CD4-positive, alpha-beta T cell (primary cell): ENCODE measurements at regions not wholly inside any gene's neighbourhood (a gene's known extent, or its start where the extent isn't known, plus 50 kb on each side); places are given as distances from the start of the nearest gene placed in this dataset.

Source experiments
- ATAC-seq: fragments of 200-7000 bp; cut with Tn5 transposase; one replicate; pipeline ENCODE4 v1.10.0; 2022; ENCODE audit warnings: mild to moderate bottlenecking; ENCODE audit not compliant: poor library complexity
- CTCF ChIA-PET: fragments of 350-600 bp; sonication (Branson Sonifier 250); formaldehyde crosslinking; loops from one replicate; lab custom pipeline; 2021; ENCODE audit warnings: antibody characterized with exemption, inconsistent platforms; lab: Charles Lee
- POLR2A ChIA-PET: fragments of 350-600 bp; sonication (Branson Sonifier 250); formaldehyde crosslinking; loops from one replicate; lab custom pipeline; 2021; ENCODE audit warnings: antibody characterized with exemption, inconsistent platforms; lab: Charles Lee
- DNase-seq, 14 experiments: peaks; one replicate each; pipeline ENCODE4 v3.0.0-alpha.2; 2013 to 2020; ENCODE audit warnings: mixed read lengths in 2 of 14
- H3K27ac ChIP-seq, 2 donors: one replicate each; pipeline versions ENCODE4 v1.5.1 to v1.7.0; 2013; ENCODE audit warnings: low read length in 2 of 2, low read depth in 1 of 2, mild to moderate bottlenecking in 1 of 2
- H3K27me3 ChIP-seq, 2 experiments: 1 replicate in 1 of 2; 2 replicates in 1 of 2; pipeline versions ENCODE4 v1.6.1 to v1.7.0; 2013; ENCODE audit warnings: low read length in 2 of 2, control low read depth in 1 of 2, mild to moderate bottlenecking in 1 of 2, moderate library complexity in 1 of 2; ENCODE audit not compliant: insufficient read depth in 2 of 2, control insufficient read depth in 1 of 2
- H3K36me3 ChIP-seq: one replicate; pipeline ENCODE4 v1.6.1; 2013; ENCODE audit warnings: low read length, control low read depth; ENCODE audit not compliant: insufficient read depth
- H3K4me1 ChIP-seq: one replicate; pipeline ENCODE4 v1.6.1; 2013; ENCODE audit warnings: low read length, control low read depth; ENCODE audit not compliant: insufficient read depth
- H3K4me3 ChIP-seq: one replicate; pipeline ENCODE4 v1.5.1; 2013; ENCODE audit warnings: mild to moderate bottlenecking, low read length, moderate library complexity
- H3K9me3 ChIP-seq, 2 experiments: 1 replicate in 1 of 2; 2 replicates in 1 of 2; pipeline versions ENCODE4 v1.6.1 to v1.7.0; 2013; ENCODE audit warnings: low read length in 2 of 2, mild to moderate bottlenecking in 2 of 2, control low read depth in 1 of 2, moderate library complexity in 1 of 2; ENCODE audit not compliant: control insufficient read depth in 1 of 2, insufficient read depth in 1 of 2
- H3K27ac Mint-ChIP-seq: one replicate; pipeline ENCODE4 v1.8.0; 2020; ENCODE audit warnings: mixed read lengths
- H3K27me3 Mint-ChIP-seq: one replicate; pipeline ENCODE4 v1.8.0; 2021; ENCODE audit warnings: mixed read lengths
- H3K36me3 Mint-ChIP-seq: one replicate; pipeline ENCODE4 v1.8.0; 2021; ENCODE audit warnings: low read depth, mixed read lengths
- H3K4me1 Mint-ChIP-seq: one replicate; pipeline ENCODE4 v1.8.0; 2021; ENCODE audit warnings: low read depth, mixed read lengths
- H3K4me3 Mint-ChIP-seq: one replicate; pipeline ENCODE4 v1.8.0; 2020; ENCODE audit warnings: mild to moderate bottlenecking, mixed read lengths
- H3K9me3 Mint-ChIP-seq: one replicate; pipeline ENCODE4 v1.8.0; 2020; ENCODE audit warnings: mixed read lengths
- CTCF ChIP-seq: fragments of 200-600 bp; IDR thresholded peaks from one replicate; pipeline ENCODE4 v1.8.0; 2022; ENCODE audit warnings: antibody characterized with exemption, mild to moderate bottlenecking
- intact Hi-C, 2 experiments: fragments of 100-400 bp; cut with DNase I in 1 of 2; cut with micrococcal nuclease in 1 of 2; formaldehyde crosslinking; loops; one replicate each; pipeline versions ENCODE4 v1.15.1 to v1.9.0; 2023 to 2025; cut with DNase I, micrococcal nuclease

GRCh38 chr14:97705107-97705506 is 907.9 kb downstream of the VRK1 start:
- H3K9me3 ChIP-seq: no peaks in the 10 kb centered on the region
- TF ChIP-seq CTCF: no peak
- Mint-ChIP-seq H3K27me3 (no peaks in the 10 kb centered on the region), H3K4me1 (peaks cover 94% of the 10 kb centered on the region), H3K27ac (peak overlapping the region; percentile 71), H3K4me3 (peak overlapping the region; percentile 62), H3K36me3 (no peaks in the 10 kb centered on the region), H3K9me3 (peaks cover 2% of the 10 kb centered on the region)
- no peak overlapping the region for H3K27ac ChIP-seq
- no peak overlapping the region for H3K4me3 ChIP-seq
- H3K27me3 ChIP-seq: no peaks in the 10 kb centered on the region
- H3K4me1 ChIP-seq: peaks cover 71% of the 10 kb centered on the region
- intact Hi-C loops: loop anchor here (5.0 to 10.0 kb wide), 2 partner anchors 78 to 270 kb away; no protein-coding TSS in a partner anchor
- POLR2A ChIA-PET: interaction anchor here (0.6 to 1.6 kb wide), 4 partner anchors 8 to 351 kb away, joined by 3 to 4 read pairs (median 3); no protein-coding TSS in a partner anchor
- ATAC-seq (no peak), DNase-seq (no peak)
- CTCF ChIA-PET: no interaction called here
- no peaks in the 10 kb centered on the region for H3K36me3 ChIP-seq

GRCh38 chr14:97705976-97706375 is 908.8 kb downstream of the VRK1 start:
- ChIA-PET CTCF (no interaction called here), POLR2A (interaction anchor here (0.9 to 4.4 kb wide), 5 partner anchors 9 to 272 kb away, joined by 3 to 16 read pairs (median 4); no protein-coding TSS in a partner anchor)
- peak overlapping the region in 1 of 2 donors; percentile 14 for H3K27ac ChIP-seq
- no peak overlapping the region for H3K4me3 Mint-ChIP-seq
- DNase-seq (peak in 4 of 14 experiments; percentile 27 to 70 (median 46)), ATAC-seq (no peak)
- peaks cover 71% of the 10 kb centered on the region for H3K4me1 ChIP-seq
- peaks cover 97% of the 10 kb centered on the region for H3K4me1 Mint-ChIP-seq
- intact Hi-C loops: loop anchor here (5.0 to 10.0 kb wide), 2 partner anchors 79 to 269 kb away; no protein-coding TSS in a partner anchor
- H3K36me3 Mint-ChIP-seq: no peaks in the 10 kb centered on the region
- no peaks in the 10 kb centered on the region for H3K27me3 ChIP-seq
- no peak for TF ChIP-seq CTCF
- H3K36me3 ChIP-seq: no peaks in the 10 kb centered on the region
- H3K4me3 ChIP-seq: no peak overlapping the region
- peak overlapping the region; percentile 71 for H3K27ac Mint-ChIP-seq
- H3K27me3 Mint-ChIP-seq: no peaks in the 10 kb centered on the region
- no peaks in the 10 kb centered on the region for H3K9me3 ChIP-seq
- peaks cover 2% of the 10 kb centered on the region for H3K9me3 Mint-ChIP-seq

- no peak for ATAC-seq
- H3K4me3 ChIP-seq: no peak overlapping the region
- POLR2A ChIA-PET: interaction anchor here (0.5 to 4.4 kb wide), 4 partner anchors 18 to 370 kb away, joined by 3 to 16 read pairs (median 6); no protein-coding TSS in a partner anchor
- peaks cover 69% of the 10 kb centered on the region for H3K4me1 ChIP-seq
- peak overlapping the region in 1 of 2 donors; percentile 29 for H3K27ac ChIP-seq
- H3K9me3 ChIP-seq: no peaks in the 10 kb centered on the region
- no peaks in the 10 kb centered on the region for H3K36me3 Mint-ChIP-seq
- H3K4me3 Mint-ChIP-seq: peak overlapping the region; percentile 71
- peaks cover 2% of the 10 kb centered on the region for H3K9me3 Mint-ChIP-seq
- intact Hi-C loops: loop anchor here (5.0 to 10.0 kb wide), 2 partner anchors 80 to 268 kb away; no protein-coding TSS in a partner anchor
- no peak for TF ChIP-seq CTCF
- CTCF ChIA-PET: no interaction called here
- H3K27me3 Mint-ChIP-seq: no peaks in the 10 kb centered on the region
- H3K27ac Mint-ChIP-seq: peak overlapping the region; percentile 71
- no peaks in the 10 kb centered on the region for H3K36me3 ChIP-seq
- no peaks in the 10 kb centered on the region for H3K27me3 ChIP-seq
- H3K4me1 Mint-ChIP-seq: peaks cover 100% of the 10 kb centered on the region
- peak in 1 of 14 experiments; percentile 58 for DNase-seq
These were observed 909.6 kb downstream of the VRK1 start for GRCh38 chr14:97706819-97707218.
